GM12864 (cell line): ENCODE measurements at regions not wholly inside any gene's neighbourhood (a gene's known extent, or its start where the extent isn't known, plus 50 kb on each side); places are given as distances from the start of the nearest gene placed in this dataset.

Experiments
- DNase-seq: peaks from one replicate; pipeline ENCODE4 v3.0.0-alpha.2; 2011; ENCODE audit warnings: low read depth
- H3K4me3 ChIP-seq: 2 replicates; pipeline ENCODE4 v1.5.1; 2011; ENCODE audit warnings: mild to moderate bottlenecking, low read depth, low read length, control low read depth
- CTCF ChIP-seq: IDR thresholded peaks from 2 replicates; pipeline ENCODE4 v1.5.1; 2011; ENCODE audit warnings: low read depth, mild to moderate bottlenecking, moderate library complexity, low read length, control low read depth, inconsistent platforms; ENCODE audit errors: missing control alignments

DNA sequence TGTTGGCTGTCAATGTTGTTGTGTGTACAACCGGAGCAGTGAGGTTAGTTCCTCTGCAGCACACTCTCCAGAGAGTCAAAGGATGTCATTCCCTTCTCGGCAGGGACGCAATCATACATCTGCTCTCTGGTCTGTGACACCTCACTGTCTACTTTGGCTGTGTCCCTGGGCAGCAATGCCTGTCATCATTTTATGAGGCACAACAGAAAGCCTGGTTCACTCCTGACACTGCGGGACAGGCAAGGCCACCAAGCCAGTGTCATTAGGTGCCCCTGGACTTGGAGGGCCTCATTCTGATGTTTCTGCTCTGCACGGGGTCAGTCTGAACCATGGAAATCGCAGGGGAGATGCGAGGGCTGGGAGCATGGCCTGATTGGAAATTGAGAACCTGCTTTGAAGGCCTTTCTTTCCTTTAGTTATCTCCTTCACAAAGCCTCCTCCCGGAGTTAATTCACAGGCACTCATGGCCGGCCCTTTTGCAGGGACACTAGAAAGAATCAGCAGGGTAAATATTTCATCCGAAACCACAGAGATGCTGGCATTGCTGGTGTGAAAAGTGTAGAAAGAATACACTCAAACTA is 284.4 kb downstream of the ZNF536 start:
- DNase-seq = no peak
- no peak overlapping the region for H3K4me3 ChIP-seq
- TF ChIP-seq CTCF = no peak

GRCh38 chr19:30653646-30654386 is 281.6 kb downstream of the ZNF536 start:
- H3K4me3 ChIP-seq = no peak overlapping the region
- DNase-seq = no peak
- TF ChIP-seq CTCF = no peak

- no peak for DNase-seq
- no peak for TF ChIP-seq CTCF
- H3K4me3 ChIP-seq = no peak overlapping the region
Measured at GRCh38 chr19:30652751-30653150, 280.6 kb downstream of the ZNF536 start.

GRCh38 chr19:30651691-30652090 is 279.5 kb downstream of the ZNF536 start:
- no peak for TF ChIP-seq CTCF
- no peak overlapping the region for H3K4me3 ChIP-seq
- DNase-seq = no peak

DNA sequence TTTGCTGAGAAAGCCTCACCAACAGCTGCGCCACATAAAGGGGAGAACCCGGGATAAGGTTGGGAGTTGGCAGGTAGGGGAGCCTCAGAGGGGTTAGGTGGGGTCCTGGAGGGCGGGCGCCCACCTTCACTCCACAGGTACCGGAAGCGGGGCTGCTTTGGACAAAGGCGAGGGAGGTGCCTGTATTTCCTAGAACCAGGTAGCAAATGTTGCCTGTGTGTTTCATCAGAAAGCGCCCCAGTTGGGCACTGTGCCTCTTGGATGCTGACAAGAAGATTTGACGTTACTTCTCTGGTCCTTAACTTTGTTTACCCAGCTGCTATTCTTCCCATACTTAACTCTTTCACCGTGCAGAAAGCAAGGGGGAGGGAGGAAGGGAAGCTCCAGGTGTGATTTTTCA is 278.9 kb downstream of the ZNF536 start:
- TF ChIP-seq CTCF = no peak
- H3K4me3 ChIP-seq = no peak overlapping the region
- DNase-seq = no peak

DNA sequence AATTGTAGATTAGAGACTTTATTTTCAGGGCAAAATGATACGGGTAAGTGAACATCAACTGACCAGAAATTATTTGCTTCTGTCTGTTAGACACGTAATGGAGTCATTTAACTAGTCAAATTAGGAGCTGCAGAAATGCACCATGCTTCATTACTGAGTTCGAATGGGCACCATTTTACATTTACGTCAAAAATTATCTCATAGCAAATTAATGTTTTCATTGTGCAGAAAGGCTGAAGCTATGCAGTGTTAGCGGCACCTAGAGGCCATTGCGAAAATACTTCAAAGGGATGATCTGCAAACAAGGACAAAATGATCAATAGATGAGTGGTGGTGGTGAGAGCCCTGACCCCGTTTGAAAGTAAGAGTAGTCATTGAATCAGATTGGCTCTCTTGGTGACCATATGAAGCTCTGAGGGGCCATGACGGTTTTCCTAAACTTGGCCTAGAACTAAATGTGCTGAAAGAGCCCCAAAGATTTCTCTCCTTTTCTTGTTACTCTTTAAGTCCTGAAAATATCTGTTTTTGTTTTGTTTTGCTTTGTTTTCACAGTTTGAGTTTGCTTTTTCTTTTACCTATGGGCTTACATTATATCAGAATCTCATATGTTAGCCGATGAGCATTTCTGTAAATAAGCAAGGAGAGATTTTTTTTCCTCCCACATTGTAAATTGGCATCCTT is 277.9 kb downstream of the ZNF536 start:
- no peak overlapping the region for H3K4me3 ChIP-seq
- peak; percentile 80 for TF ChIP-seq CTCF
- no peak for DNase-seq
